ENCODE measurements at regions not wholly inside any gene's neighbourhood (a gene's known extent, or its start where the extent isn't known, plus 50 kb on each side); places are given as distances from the start of the nearest gene placed in this dataset.

- H3K36me3 Mint-ChIP-seq (ENCODE audit: unreplicated experiment): peaks cover 3% of the 10 kb centered on the region
- no peak for DNase-seq (ENCODE audit: extremely low spot score, unreplicated experiment)
- peaks cover 28% of the 10 kb centered on the region for H3K9me3 Mint-ChIP-seq (ENCODE audit: unreplicated experiment)
- no peak overlapping the region for H3K4me3 Mint-ChIP-seq (ENCODE audit: unreplicated experiment)
- H3K4me1 Mint-ChIP-seq (ENCODE audit: unreplicated experiment): peaks cover 22% of the 10 kb centered on the region
- H3K27me3 Mint-ChIP-seq (ENCODE audit: unreplicated experiment): no peaks in the 10 kb centered on the region
- H3K27ac Mint-ChIP-seq (ENCODE audit: unreplicated experiment): no peak overlapping the region
- no peak for TF ChIP-seq CTCF (IDR thresholded peaks at IDR 0.05)
Measured at GRCh38 chrX:13401724-13402123, 81.9 kb upstream of the ATXN3L start.

GRCh38 chrX:13398839-13399238 lies 79.0 kb upstream of the ATXN3L start:
- no peak overlapping the region for H3K4me3 Mint-ChIP-seq (ENCODE audit: unreplicated experiment)
- TF ChIP-seq CTCF (IDR thresholded peaks at IDR 0.05): no peak
- no peaks in the 10 kb centered on the region for H3K27me3 Mint-ChIP-seq (ENCODE audit: unreplicated experiment)
- peak overlapping the region; percentile 85 for H3K27ac Mint-ChIP-seq (ENCODE audit: unreplicated experiment)
- peaks cover 18% of the 10 kb centered on the region for H3K9me3 Mint-ChIP-seq (ENCODE audit: unreplicated experiment)
- peaks cover 37% of the 10 kb centered on the region for H3K4me1 Mint-ChIP-seq (ENCODE audit: unreplicated experiment)
- peaks cover 2% of the 10 kb centered on the region for H3K36me3 Mint-ChIP-seq (ENCODE audit: unreplicated experiment)
- no peak for DNase-seq (ENCODE audit: extremely low spot score, unreplicated experiment)

- TF ChIP-seq CTCF (IDR thresholded peaks at IDR 0.05): no peak
- H3K4me1 Mint-ChIP-seq (ENCODE audit: unreplicated experiment): peaks cover 37% of the 10 kb centered on the region
- H3K9me3 Mint-ChIP-seq (ENCODE audit: unreplicated experiment): peaks cover 18% of the 10 kb centered on the region
- peak overlapping the region; percentile 85 for H3K27ac Mint-ChIP-seq (ENCODE audit: unreplicated experiment)
- H3K27me3 Mint-ChIP-seq (ENCODE audit: unreplicated experiment): no peaks in the 10 kb centered on the region
- peaks cover 7% of the 10 kb centered on the region for H3K36me3 Mint-ChIP-seq (ENCODE audit: unreplicated experiment)
- peak; percentile 90 for DNase-seq (ENCODE audit: extremely low spot score, unreplicated experiment)
- no peak overlapping the region for H3K4me3 Mint-ChIP-seq (ENCODE audit: unreplicated experiment)
Measured at GRCh38 chrX:13397878-13398818, 78.3 kb upstream of the ATXN3L start.

- H3K4me1 Mint-ChIP-seq (ENCODE audit: unreplicated experiment): peaks cover 37% of the 10 kb centered on the region
- H3K27ac Mint-ChIP-seq (ENCODE audit: unreplicated experiment): peak overlapping the region; percentile 85
- no peak for DNase-seq (ENCODE audit: extremely low spot score, unreplicated experiment)
- TF ChIP-seq CTCF (IDR thresholded peaks at IDR 0.05): peak; percentile 12
- H3K4me3 Mint-ChIP-seq (ENCODE audit: unreplicated experiment): no peak overlapping the region
- H3K36me3 Mint-ChIP-seq (ENCODE audit: unreplicated experiment): peaks cover 10% of the 10 kb centered on the region
- H3K9me3 Mint-ChIP-seq (ENCODE audit: unreplicated experiment): peaks cover 22% of the 10 kb centered on the region
- no peaks in the 10 kb centered on the region for H3K27me3 Mint-ChIP-seq (ENCODE audit: unreplicated experiment)
Measured at GRCh38 chrX:13396924-13397323, 77.1 kb upstream of the ATXN3L start.

GRCh38 chrX:13389501-13389900 lies 69.6 kb upstream of the ATXN3L start:
- no peak for TF ChIP-seq CTCF (IDR thresholded peaks at IDR 0.05)
- Mint-ChIP-seq H3K27me3 (ENCODE audit: unreplicated experiment) (no peaks in the 10 kb centered on the region), H3K4me1 (ENCODE audit: unreplicated experiment) (peaks cover 31% of the 10 kb centered on the region), H3K4me3 (ENCODE audit: unreplicated experiment) (no peak overlapping the region), H3K36me3 (ENCODE audit: unreplicated experiment) (peaks cover 10% of the 10 kb centered on the region), H3K27ac (ENCODE audit: unreplicated experiment) (peak overlapping the region; percentile 84), H3K9me3 (ENCODE audit: unreplicated experiment) (peaks cover 10% of the 10 kb centered on the region)
- DNase-seq (ENCODE audit: extremely low spot score, unreplicated experiment): no peak

Data from osteocyte (in vitro differentiated cells).